OCI-LY1 (cell line): ENCODE measurements at regions not wholly inside any gene's neighbourhood (a gene's known extent, or its start where the extent isn't known, plus 50 kb on each side); places are given as distances from the start of the nearest gene placed in this dataset.
"Not testable (repeated sequence)": the region's sequence is repeated elsewhere in the genome, so short reads cannot be mapped to it uniquely, and the experiment has no call there.

Experiments
- H2AFZ ChIP-seq: fragments of 200-600 bp; sonication (generic), shearing (Covaris generic); 2 replicates; pipeline ENCODE4 v1.6.0; 2014; ENCODE audit warnings: antibody characterized with exemption, mild to moderate bottlenecking, low read length
- H3F3A ChIP-seq: fragments of 200-600 bp; sonication (generic), shearing (Covaris generic); 2 replicates; pipeline ENCODE4 v1.6.0; 2014; ENCODE audit warnings: mild to moderate bottlenecking, antibody characterized with exemption, low read length, moderate library complexity; ENCODE audit not compliant: insufficient read depth
- H3K27ac ChIP-seq: fragments of 200-600 bp; sonication (generic); 2 replicates; pipeline ENCODE4 v1.5.1; 2014; ENCODE audit warnings: low read length, mixed run types, mild to moderate bottlenecking, low read depth; ENCODE audit not compliant: poor library complexity, severe bottlenecking
- H3K27me3 ChIP-seq: fragments of 200-600 bp; sonication (generic); 2 replicates; pipeline ENCODE4 v1.6.0; 2014; ENCODE audit warnings: antibody characterized with exemption, mild to moderate bottlenecking, low read length, moderate library complexity; ENCODE audit not compliant: insufficient read depth
- H3K36me3 ChIP-seq: fragments of 200-600 bp; sonication (generic); 2 replicates; pipeline ENCODE4 v1.6.1; 2014; ENCODE audit warnings: mild to moderate bottlenecking, antibody characterized with exemption, low read length, moderate library complexity, mixed read lengths; ENCODE audit not compliant: insufficient read depth
- H3K4me1 ChIP-seq: fragments of 200-600 bp; sonication (generic); 2 replicates; pipeline ENCODE4 v1.5.1; 2014; ENCODE audit warnings: mild to moderate bottlenecking, low read length, moderate library complexity; ENCODE audit not compliant: insufficient read depth, severe bottlenecking
- H3K4me2 ChIP-seq: fragments of 200-600 bp; sonication (generic), shearing (Covaris generic); 2 replicates; pipeline ENCODE4 v1.6.1; 2014; ENCODE audit warnings: low read length
- H3K4me3 ChIP-seq: fragments of 200-600 bp; sonication (generic); 2 replicates; pipeline ENCODE4 v1.5.1; 2014; ENCODE audit warnings: low read length, low read depth, mild to moderate bottlenecking, mixed read lengths; ENCODE audit not compliant: poor library complexity, severe bottlenecking
- H3K79me2 ChIP-seq: fragments of 200-600 bp; shearing (Covaris generic); 2 replicates; pipeline ENCODE4 v1.6.1; 2016; ENCODE audit warnings: mixed run types, low read length, mixed read lengths; ENCODE audit not compliant: insufficient read depth
- H3K9ac ChIP-seq: fragments of 200-600 bp; sonication (generic), shearing (Covaris generic); 2 replicates; pipeline ENCODE4 v1.6.1; 2014; ENCODE audit warnings: mild to moderate bottlenecking, low read length, mixed read lengths
- H3K9me2 ChIP-seq: fragments of 200-600 bp; sonication (generic), shearing (Covaris generic); 2 replicates; pipeline ENCODE4 v1.6.1; 2014; ENCODE audit warnings: low read depth, mild to moderate bottlenecking, low read length, mixed read lengths
- H3K9me3 ChIP-seq: fragments of 200-600 bp; shearing (Covaris generic); 2 replicates; pipeline ENCODE4 v1.6.1; 2014; ENCODE audit warnings: low read length, mixed read lengths
- H4K20me1 ChIP-seq: fragments of 200-600 bp; sonication (generic), shearing (Covaris generic); 2 replicates; pipeline ENCODE4 v1.6.0; 2016; ENCODE audit warnings: mild to moderate bottlenecking, low read length; ENCODE audit not compliant: insufficient read depth
- CTCF ChIP-seq: fragments of 200-600 bp; sonication (generic), shearing (Covaris generic); IDR thresholded peaks from 2 replicates; pipeline ENCODE4 v1.5.1; 2017; ENCODE audit warnings: mild to moderate bottlenecking, antibody characterized with exemption, low read length, moderate library complexity, mixed read lengths
- EZH2 ChIP-seq: fragments of 200-600 bp; sonication (generic), shearing (Covaris generic); IDR thresholded peaks from 2 replicates; pipeline ENCODE4 v1.8.0; 2017; ENCODE audit warnings: borderline replicate concordance, mixed run types, mild to moderate bottlenecking, antibody characterized with exemption, low read length, moderate library complexity, mixed read lengths

GRCh38 chr5:24986326-24986725 lies 341.5 kb upstream of the CDH10 start:
- TF ChIP-seq CTCF = no peak
- no peaks in the 10 kb centered on the region for H3K36me3 ChIP-seq
- H3K27ac ChIP-seq = no peak overlapping the region
- no peak overlapping the region for H3K4me3 ChIP-seq
- no peak overlapping the region for H2AFZ ChIP-seq
- H3K9me2 ChIP-seq = no peaks in the 10 kb centered on the region
- no peak overlapping the region for H3K4me2 ChIP-seq
- H4K20me1 ChIP-seq = no peaks in the 10 kb centered on the region
- H3F3A ChIP-seq = no peaks in the 10 kb centered on the region
- no peaks in the 10 kb centered on the region for H3K4me1 ChIP-seq
- no peaks in the 10 kb centered on the region for H3K9me3 ChIP-seq
- H3K27me3 ChIP-seq = no peaks in the 10 kb centered on the region
- no peaks in the 10 kb centered on the region for H3K79me2 ChIP-seq
- H3K9ac ChIP-seq = no peak overlapping the region

GRCh38 chr5:24978552-24978951 lies 333.8 kb upstream of the CDH10 start:
- H3K9me2 ChIP-seq, H3K9ac ChIP-seq, H3K36me3 ChIP-seq, H3K4me2 ChIP-seq, H3F3A ChIP-seq, H2AFZ ChIP-seq, H3K4me1 ChIP-seq, H3K4me3 ChIP-seq, H3K9me3 ChIP-seq, H3K79me2 ChIP-seq, H4K20me1 ChIP-seq, H3K27me3 ChIP-seq, H3K27ac ChIP-seq: not testable (repeated sequence)

GRCh38 chr5:24963611-24964010 lies 318.8 kb upstream of the CDH10 start:
- Histone ChIP-seq H4K20me1 (no peaks in the 10 kb centered on the region), H3K27me3 (no peaks in the 10 kb centered on the region), H3K4me3 (no peak overlapping the region), H3K9ac (no peak overlapping the region), H3K36me3 (no peaks in the 10 kb centered on the region), H3K4me1 (no peaks in the 10 kb centered on the region), H3K4me2 (no peak overlapping the region), H3K79me2 (no peaks in the 10 kb centered on the region), H3F3A (no peaks in the 10 kb centered on the region), H3K27ac (no peak overlapping the region), H3K9me3 (no peaks in the 10 kb centered on the region), H3K9me2 (no peaks in the 10 kb centered on the region), H2AFZ (no peak overlapping the region)
- TF ChIP-seq CTCF (no peak), EZH2 (no peak)

GRCh38 chr5:24923400-24923799 lies 278.6 kb upstream of the CDH10 start:
- no peak overlapping the region for H3K9ac ChIP-seq
- no peak overlapping the region for H2AFZ ChIP-seq
- H3K4me2 ChIP-seq = no peak overlapping the region
- H4K20me1 ChIP-seq = no peaks in the 10 kb centered on the region
- H3K4me3 ChIP-seq = no peak overlapping the region
- H3K9me2 ChIP-seq = no peaks in the 10 kb centered on the region
- no peaks in the 10 kb centered on the region for H3K9me3 ChIP-seq
- no peaks in the 10 kb centered on the region for H3K36me3 ChIP-seq
- H3K27me3 ChIP-seq = no peaks in the 10 kb centered on the region
- no peaks in the 10 kb centered on the region for H3F3A ChIP-seq
- no peak overlapping the region for H3K27ac ChIP-seq
- no peaks in the 10 kb centered on the region for H3K4me1 ChIP-seq
- H3K79me2 ChIP-seq = no peaks in the 10 kb centered on the region
- no peak for TF ChIP-seq EZH2
